Uterus (tissue), 2 donors: ENCODE measurements at regions not wholly inside any gene's neighbourhood (a gene's known extent, or its start where the extent isn't known, plus 50 kb on each side); places are given as distances from the start of the nearest gene placed in this dataset.

ENCODE experiments used
- CTCF ChIP-seq, 4 experiments: fragments of 200-600 bp in 2 of 4; fragments of 450-650 bp in 2 of 4; sonication (generic) in 2 of 4; IDR thresholded peaks; one replicate each; pipeline ENCODE4 v1.5.1; 2016 to 2019; ENCODE audit warnings: antibody characterized with exemption in 4 of 4, mild to moderate bottlenecking in 2 of 4, moderate library complexity in 1 of 4
- POLR2A ChIP-seq, 2 donors: fragments of 450-650 bp; IDR thresholded peaks; one replicate each; pipeline ENCODE4 v1.6.1; 2016; ENCODE audit warnings: antibody characterized with exemption in 2 of 2, mild to moderate bottlenecking in 1 of 2, moderate library complexity in 1 of 2

GRCh38 chr6:22124756-22125155, 172.1 kb downstream of the PRL start:
- no peak for TF ChIP-seq CTCF (IDR thresholded peaks at IDR 0.05)
- no peak for TF ChIP-seq POLR2A (IDR thresholded peaks at IDR 0.05)
